Activated naive CD8-positive, alpha-beta T cell treated with anti-CD3 and anti-CD28 coated beads, Interleukin-2, amount 10 ng/mL, durations not matched to agents 7 days and 5 days (primary cell): ENCODE measurements at regions not wholly inside any gene's neighbourhood (a gene's known extent, or its start where the extent isn't known, plus 50 kb on each side); places are given as distances from the start of the nearest gene placed in this dataset.

ENCODE experiments used
- ATAC-seq: fragments of 150-1000 bp; cut with Tn5 transposase; one replicate; pipeline ENCODE4 v1.10.0; 2021; ENCODE audit warnings: low read depth, moderate library complexity
- POLR2A ChIA-PET: fragments of 350-600 bp; sonication (Branson Sonifier 250); formaldehyde crosslinking; loops from one replicate; lab custom pipeline; 2021; ENCODE audit warnings: antibody characterized with exemption; lab: Charles Lee
- DNase-seq: peaks from one replicate; pipeline ENCODE4 v3.0.0; 2021
- H3K27ac Mint-ChIP-seq: one replicate; pipeline ENCODE4 v1.8.0; 2022; ENCODE audit warnings: mild to moderate bottlenecking, mixed read lengths
- H3K27me3 Mint-ChIP-seq: one replicate; pipeline ENCODE4 v1.8.0; 2022; ENCODE audit warnings: mild to moderate bottlenecking, moderate library complexity, mixed read lengths
- H3K36me3 Mint-ChIP-seq: one replicate; pipeline ENCODE4 v1.8.0; 2021; ENCODE audit warnings: mild to moderate bottlenecking, mixed read lengths
- H3K4me1 Mint-ChIP-seq: one replicate; pipeline ENCODE4 v1.8.0; 2021; ENCODE audit warnings: mixed read lengths
- H3K4me3 Mint-ChIP-seq: one replicate; pipeline ENCODE4 v1.8.0; 2022; ENCODE audit warnings: mild to moderate bottlenecking, moderate library complexity, mixed read lengths
- H3K9me3 Mint-ChIP-seq: one replicate; pipeline ENCODE4 v1.8.0; 2021; ENCODE audit warnings: mixed read lengths

- POLR2A ChIA-PET, result interaction anchor here (1.0 kb wide), 1 partner anchor 11 kb away, joined by 3 read pairs; no protein-coding TSS in a partner anchor
- Mint-ChIP-seq H3K4me1 (peaks cover 28% of the 10 kb centered on the region), H3K27ac (no peak overlapping the region), H3K27me3 (no peaks in the 10 kb centered on the region), H3K36me3 (peaks cover 2% of the 10 kb centered on the region), H3K9me3 (no peaks in the 10 kb centered on the region), H3K4me3 (no peak overlapping the region)
- ATAC-seq (no peak), DNase-seq (no peak)
These were observed 96.4 kb downstream of the FAS start for GRCh38 chr10:89086801-89087521.

GRCh38 chr10:89085153-89085552 lies 94.6 kb downstream of the FAS start:
- Mint-ChIP-seq H3K27me3 (peaks cover 1% of the 10 kb centered on the region), H3K9me3 (no peaks in the 10 kb centered on the region), H3K4me3 (no peak overlapping the region), H3K4me1 (peaks cover 21% of the 10 kb centered on the region), H3K27ac (no peak overlapping the region), H3K36me3 (peaks cover 2% of the 10 kb centered on the region)
- POLR2A ChIA-PET, result interaction anchor here (0.6 kb wide), 1 partner anchor 112 kb away, joined by 3 read pairs; no protein-coding TSS in a partner anchor
- ATAC-seq, result no peak
- DNase-seq, result no peak

GRCh38 chr10:89082086-89082485 lies 91.5 kb downstream of the FAS start:
- no peak for DNase-seq
- Mint-ChIP-seq H3K4me1 (peaks cover 22% of the 10 kb centered on the region), H3K27ac (no peak overlapping the region), H3K9me3 (no peaks in the 10 kb centered on the region), H3K27me3 (peaks cover 4% of the 10 kb centered on the region), H3K36me3 (peaks cover 2% of the 10 kb centered on the region), H3K4me3 (no peak overlapping the region)
- no peak for ATAC-seq
- POLR2A ChIA-PET, result no interaction called here

- no peak overlapping the region for H3K27ac Mint-ChIP-seq
- no peaks in the 10 kb centered on the region for H3K9me3 Mint-ChIP-seq
These were observed 90.1 kb downstream of the FAS start for GRCh38 chr10:89080660-89081059.

GRCh38 chr10:89079961-89080360 lies 89.4 kb downstream of the FAS start:
- no peak for DNase-seq
- peaks cover 2% of the 10 kb centered on the region for H3K36me3 Mint-ChIP-seq

More at GRCh38 chr10:89080660-89081059, 90.1 kb downstream of the FAS start:
- ATAC-seq (no peak), DNase-seq (no peak)
- Mint-ChIP-seq H3K4me3 (no peak overlapping the region), H3K36me3 (peaks cover 2% of the 10 kb centered on the region), H3K27me3 (peaks cover 4% of the 10 kb centered on the region), H3K4me1 (peaks cover 26% of the 10 kb centered on the region)
- POLR2A ChIA-PET, result interaction anchor here (0.7 to 1.1 kb wide), 2 partner anchors 89 to 90 kb away, joined by 3 read pairs; no protein-coding TSS in a partner anchor

GRCh38 chr10:89078724-89079672 lies 88.4 kb downstream of the FAS start:
- Mint-ChIP-seq H3K27me3 (peaks cover 6% of the 10 kb centered on the region), H3K36me3 (peaks cover 2% of the 10 kb centered on the region), H3K4me3 (no peak overlapping the region), H3K9me3 (no peaks in the 10 kb centered on the region), H3K27ac (no peak overlapping the region), H3K4me1 (peaks cover 27% of the 10 kb centered on the region)
- POLR2A ChIA-PET, result no interaction called here
- ATAC-seq (no peak), DNase-seq (no peak)

More at GRCh38 chr10:89079961-89080360, 89.4 kb downstream of the FAS start:
- ATAC-seq, result no peak
- POLR2A ChIA-PET, result no interaction called here
- Mint-ChIP-seq H3K27ac (no peak overlapping the region), H3K9me3 (no peaks in the 10 kb centered on the region), H3K4me3 (no peak overlapping the region), H3K27me3 (peaks cover 4% of the 10 kb centered on the region), H3K4me1 (peaks cover 26% of the 10 kb centered on the region)

DNA sequence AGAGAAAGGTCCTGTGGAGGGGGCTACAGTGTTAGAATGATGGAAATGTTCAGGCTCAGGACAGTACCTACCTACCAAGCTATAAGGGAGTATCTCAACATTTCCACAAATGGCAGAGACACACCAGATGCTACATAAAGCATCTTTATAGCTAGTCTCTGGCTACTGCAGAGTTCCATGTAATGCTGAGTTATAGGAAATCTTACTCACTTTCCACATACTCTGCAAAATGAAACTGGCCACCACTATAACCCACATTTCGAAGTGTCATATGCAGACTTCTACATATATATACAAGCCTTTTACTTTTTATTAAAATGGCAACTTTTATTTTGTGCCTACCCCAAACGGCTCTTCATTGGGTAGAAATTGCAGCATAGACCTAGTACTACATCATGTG lies 85.5 kb downstream of the FAS start:
- Mint-ChIP-seq H3K9me3 (no peaks in the 10 kb centered on the region), H3K36me3 (peaks cover 4% of the 10 kb centered on the region), H3K4me3 (no peak overlapping the region), H3K27ac (no peak overlapping the region), H3K27me3 (peaks cover 16% of the 10 kb centered on the region), H3K4me1 (peaks cover 15% of the 10 kb centered on the region)
- POLR2A ChIA-PET, result no interaction called here
- ATAC-seq, result no peak
- no peak for DNase-seq

- POLR2A ChIA-PET, result no interaction called here
- no peaks in the 10 kb centered on the region for H3K9me3 Mint-ChIP-seq
These were observed 85.0 kb downstream of the FAS start for GRCh38 chr10:89075631-89076030.

DNA sequence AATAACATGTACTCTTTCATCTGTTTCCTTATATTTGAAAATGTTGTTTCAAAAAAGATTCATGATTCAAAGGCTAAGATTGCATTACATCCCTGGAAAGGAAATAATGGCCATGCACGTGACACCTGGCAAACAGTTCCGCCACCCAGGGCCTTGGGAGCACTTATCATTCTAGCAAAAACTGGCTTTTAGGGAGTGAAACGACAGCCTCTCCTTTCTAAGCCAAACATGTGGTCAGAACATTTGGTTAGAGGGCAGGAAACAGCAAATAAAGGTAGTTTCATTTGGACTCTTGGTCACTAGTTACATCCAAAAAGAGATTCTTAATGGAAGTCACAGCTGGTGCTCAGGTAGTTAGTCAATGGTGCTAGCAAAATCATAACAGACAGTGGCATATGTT lies 83.5 kb downstream of the FAS start:
- Mint-ChIP-seq H3K9me3 (no peaks in the 10 kb centered on the region), H3K27me3 (peaks cover 15% of the 10 kb centered on the region), H3K4me1 (peaks cover 7% of the 10 kb centered on the region), H3K27ac (no peak overlapping the region), H3K4me3 (no peak overlapping the region), H3K36me3 (peaks cover 2% of the 10 kb centered on the region)
- ATAC-seq (no peak), DNase-seq (no peak)
- POLR2A ChIA-PET, result interaction anchor here (0.5 kb wide), 1 partner anchor 15 kb away, joined by 4 read pairs; no protein-coding TSS in a partner anchor

More at GRCh38 chr10:89075631-89076030, 85.0 kb downstream of the FAS start:
- H3K27me3 Mint-ChIP-seq, result peaks cover 16% of the 10 kb centered on the region
- no peak overlapping the region for H3K4me3 Mint-ChIP-seq
- no peak for ATAC-seq
- H3K4me1 Mint-ChIP-seq, result peaks cover 13% of the 10 kb centered on the region
- peaks cover 3% of the 10 kb centered on the region for H3K36me3 Mint-ChIP-seq
- H3K27ac Mint-ChIP-seq, result no peak overlapping the region
- no peak for DNase-seq

DNA sequence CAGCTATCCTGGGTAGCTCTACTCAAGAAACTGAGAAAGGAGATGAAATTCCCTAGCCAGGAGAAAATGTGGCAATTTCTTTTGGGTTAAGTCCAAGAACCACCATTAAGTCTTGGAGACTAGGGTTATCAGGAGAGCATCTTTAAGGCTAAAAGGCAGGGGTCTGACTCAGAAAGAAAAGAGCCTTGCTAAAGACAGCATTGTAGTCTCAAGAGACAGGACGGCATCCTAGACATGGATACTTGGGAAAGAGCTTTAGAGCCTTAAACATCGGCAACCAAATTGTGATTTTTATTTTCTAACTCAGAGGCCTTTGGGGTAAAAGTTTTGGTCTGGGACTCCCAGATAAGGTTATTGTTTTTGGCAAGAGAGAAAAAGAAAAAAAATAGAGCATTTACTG lies 83.1 kb downstream of the FAS start:
- H3K27me3 Mint-ChIP-seq, result peaks cover 15% of the 10 kb centered on the region
- POLR2A ChIA-PET, result interaction anchor here (0.5 kb wide), 1 partner anchor 16 kb away, joined by 4 read pairs; no protein-coding TSS in a partner anchor
- no peak overlapping the region for H3K27ac Mint-ChIP-seq
- peaks cover 2% of the 10 kb centered on the region for H3K36me3 Mint-ChIP-seq
- no peaks in the 10 kb centered on the region for H3K9me3 Mint-ChIP-seq
- DNase-seq, result no peak
- no peak for ATAC-seq
- peaks cover 5% of the 10 kb centered on the region for H3K4me1 Mint-ChIP-seq
- no peak overlapping the region for H3K4me3 Mint-ChIP-seq

DNA sequence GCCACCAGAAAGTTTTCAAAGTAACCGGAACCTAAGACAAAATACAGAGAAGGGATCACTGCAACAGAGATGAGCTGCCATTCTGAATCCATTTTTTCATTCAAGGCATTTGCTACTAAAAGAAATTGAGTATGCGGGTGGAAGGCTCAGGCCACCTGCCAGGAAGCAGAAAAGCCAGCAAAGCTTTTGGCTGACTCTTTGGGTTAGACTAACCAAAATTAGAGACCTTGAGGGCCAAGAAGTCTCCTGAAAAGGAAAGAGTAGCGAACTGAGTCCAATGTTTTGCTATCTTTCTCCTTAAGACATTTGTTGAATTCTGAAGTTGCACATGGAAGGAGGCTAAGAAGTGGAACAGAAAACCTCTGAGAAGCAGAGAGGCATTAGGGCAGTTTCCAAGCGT lies 79.0 kb downstream of the FAS start:
- no peak for ATAC-seq
- Mint-ChIP-seq H3K9me3 (no peaks in the 10 kb centered on the region), H3K4me1 (peaks cover 2% of the 10 kb centered on the region), H3K36me3 (peaks cover 2% of the 10 kb centered on the region), H3K4me3 (no peak overlapping the region), H3K27me3 (peaks cover 45% of the 10 kb centered on the region), H3K27ac (no peak overlapping the region)
- DNase-seq, result no peak
- POLR2A ChIA-PET, result no interaction called here
